Daoy (cell line): ENCODE measurements at regions not wholly inside any gene's neighbourhood (a gene's known extent, or its start where the extent isn't known, plus 50 kb on each side); places are given as distances from the start of the nearest gene placed in this dataset.
A peak's percentile ranks its signal among the peaks of the same experiment; 100 is the strongest.

Experiments used
- DNase-seq: peaks from one replicate; pipeline ENCODE4 v3.0.0-alpha.2; 2015; ENCODE audit warnings: low read depth

- DNase-seq: no peak
Measured at GRCh38 chr12:107347261-107347660, 253.9 kb upstream of the CRY1 start.

GRCh38 chr12:107349008-107349747 lies 255.8 kb upstream of the CRY1 start:
- DNase-seq: peak; percentile 96

GRCh38 chr12:107349839-107350238 lies 256.5 kb upstream of the CRY1 start:
- no peak for DNase-seq

DNA sequence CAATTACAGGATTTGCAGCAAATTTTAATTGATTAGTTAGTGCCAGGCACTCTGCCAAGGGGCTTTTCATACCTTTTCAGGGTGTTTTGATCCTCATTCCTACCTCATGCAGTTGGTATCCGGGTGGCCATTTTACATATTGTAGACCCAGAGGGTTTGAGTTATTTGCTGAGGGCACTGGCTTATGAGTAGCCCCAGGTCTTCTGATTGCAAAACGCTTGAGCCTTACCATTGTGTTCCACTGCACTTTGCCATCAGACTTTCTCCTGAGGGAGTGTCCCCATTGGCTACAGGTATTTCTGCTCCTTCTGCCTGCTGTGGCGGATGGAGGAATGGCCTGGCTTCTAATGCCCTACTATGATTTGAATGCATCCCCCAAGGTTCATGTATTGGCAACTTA lies 257.8 kb upstream of the CRY1 start:
- no peak for DNase-seq

- DNase-seq: no peak
Measured at GRCh38 chr12:107351713-107352112, 258.4 kb upstream of the CRY1 start.

- no peak for DNase-seq
Measured at GRCh38 chr12:107352347-107353081, 259.2 kb upstream of the CRY1 start.

GRCh38 chr12:107353312-107353711 lies 260.0 kb upstream of the CRY1 start:
- no peak for DNase-seq

DNA sequence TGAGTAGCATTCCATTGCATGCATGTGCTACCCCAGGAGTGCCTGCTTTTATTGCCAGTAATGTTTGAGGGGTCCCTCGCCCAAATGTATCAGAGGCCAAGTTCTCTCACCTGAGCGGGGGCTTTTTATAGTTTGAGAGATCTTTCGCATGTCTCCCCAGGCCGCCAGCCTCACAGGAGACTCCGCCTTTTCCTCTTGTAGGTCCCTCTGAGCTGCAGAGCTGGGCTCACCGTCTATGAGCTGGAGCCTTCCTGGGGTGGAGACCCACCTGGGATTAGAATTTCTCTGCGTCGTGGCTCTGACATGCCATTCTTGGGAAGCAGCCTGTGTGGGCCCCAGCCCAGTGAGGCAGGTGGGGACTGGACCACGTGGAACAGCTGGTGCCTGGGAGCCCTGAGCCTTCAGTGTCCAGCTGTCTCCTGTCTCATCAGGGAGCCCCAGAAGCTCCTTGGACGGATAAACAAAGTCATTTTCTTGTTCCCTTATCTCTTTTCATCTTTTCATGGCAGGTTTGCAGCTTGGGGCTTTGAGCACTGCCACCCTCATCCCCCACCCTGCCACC lies 261.7 kb upstream of the CRY1 start:
- DNase-seq: no peak

GRCh38 chr12:107355612-107356011 lies 262.3 kb upstream of the CRY1 start:
- DNase-seq: no peak

- peak; percentile 74 for DNase-seq
Measured at GRCh38 chr12:107356266-107356936, 263.1 kb upstream of the CRY1 start.

- no peak for DNase-seq
Measured at GRCh38 chr12:107356937-107357295, 263.6 kb upstream of the CRY1 start.

DNA sequence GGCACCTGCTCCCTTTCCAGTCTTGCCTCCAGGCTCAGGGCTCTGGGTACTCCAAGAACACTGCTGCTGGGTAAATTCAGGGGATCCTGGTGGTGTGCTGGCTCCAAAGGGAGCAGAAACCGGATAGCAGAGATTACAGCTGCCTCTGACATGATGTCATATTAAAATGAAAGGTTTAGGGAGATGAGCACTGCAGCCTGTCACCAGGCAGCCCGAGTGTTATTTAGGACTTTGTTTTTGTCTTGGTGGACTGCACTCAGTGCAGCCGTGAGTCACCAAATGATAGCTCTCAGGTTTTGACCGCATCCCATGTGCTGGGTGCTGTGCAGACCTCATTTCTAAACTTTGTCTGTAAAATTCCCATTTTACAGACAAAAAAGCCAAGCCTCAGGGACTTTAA lies 266.0 kb upstream of the CRY1 start:
- peak; percentile 92 for DNase-seq

DNA sequence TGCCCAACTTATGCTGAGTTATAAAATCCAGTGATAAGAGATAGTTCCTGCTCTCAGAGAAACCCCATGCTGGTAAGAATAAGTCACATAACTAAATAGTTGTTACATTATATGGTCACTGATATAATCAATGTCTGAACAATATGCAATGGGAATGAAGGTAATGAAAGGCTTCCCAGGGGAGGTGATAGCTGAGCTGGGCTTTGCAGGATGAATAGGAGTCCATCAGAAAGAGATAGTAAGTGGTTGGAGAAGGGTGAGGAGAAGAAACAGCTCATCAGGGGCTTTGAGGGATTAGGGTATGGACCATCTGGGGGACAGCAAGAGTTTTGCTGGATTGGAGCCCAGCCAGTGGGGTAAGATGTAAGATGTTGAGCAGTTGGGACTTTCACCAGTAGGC lies 266.7 kb upstream of the CRY1 start:
- DNase-seq: no peak

DNA sequence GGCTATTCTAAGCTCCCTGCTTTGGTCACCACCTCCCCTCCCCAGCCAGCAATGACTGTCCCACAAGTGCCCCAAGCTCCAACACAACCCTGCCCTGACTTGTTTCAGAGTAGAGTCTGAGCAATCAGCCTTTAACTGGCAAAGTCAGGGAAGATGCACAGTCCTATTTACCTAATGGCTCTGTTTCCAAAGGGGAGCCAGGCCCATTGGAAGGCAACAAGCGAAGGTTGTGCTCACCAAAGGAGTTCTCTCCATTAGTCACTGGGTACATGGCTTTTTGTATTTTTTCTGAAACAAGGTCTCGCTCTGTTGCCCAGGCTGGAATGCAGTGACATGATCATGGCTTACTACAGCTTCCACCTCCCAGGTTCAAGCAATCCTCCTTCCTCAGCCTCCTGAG lies 267.1 kb upstream of the CRY1 start:
- no peak for DNase-seq

- DNase-seq: no peak
Measured at GRCh38 chr12:107361970-107362369, 268.6 kb upstream of the CRY1 start.

- no peak for DNase-seq
Measured at GRCh38 chr12:107362960-107363359, 269.6 kb upstream of the CRY1 start.

DNA sequence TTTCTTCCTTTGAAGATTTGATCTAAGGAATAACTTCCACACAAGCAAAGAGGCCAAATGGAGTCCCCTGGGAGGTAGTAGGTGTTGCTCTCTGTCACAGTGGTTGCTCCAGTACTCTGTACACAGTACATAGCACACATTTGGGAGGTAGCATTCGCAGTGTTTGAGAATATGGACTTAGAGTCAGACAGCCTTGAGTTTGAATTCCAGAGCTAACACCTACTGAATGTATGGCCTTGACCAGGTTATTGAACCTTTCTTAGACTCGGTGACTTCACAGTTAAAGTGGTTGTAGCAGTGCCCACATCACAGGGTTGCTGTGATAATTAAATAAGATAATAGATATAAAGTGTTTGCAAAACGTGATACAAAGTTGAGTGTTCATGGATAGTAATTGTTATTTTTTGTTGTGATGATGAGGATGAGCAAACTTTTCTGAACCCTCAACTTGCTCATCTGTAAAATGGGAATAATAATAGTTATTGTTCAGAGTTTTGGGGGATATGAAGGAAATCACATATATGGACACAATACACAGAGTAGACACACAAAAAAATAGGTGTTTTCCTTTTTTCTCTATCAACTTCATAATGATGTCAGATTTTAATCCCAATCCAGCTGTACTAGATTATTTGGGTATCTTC lies 271.6 kb upstream of the CRY1 start:
- no peak for DNase-seq

DNA sequence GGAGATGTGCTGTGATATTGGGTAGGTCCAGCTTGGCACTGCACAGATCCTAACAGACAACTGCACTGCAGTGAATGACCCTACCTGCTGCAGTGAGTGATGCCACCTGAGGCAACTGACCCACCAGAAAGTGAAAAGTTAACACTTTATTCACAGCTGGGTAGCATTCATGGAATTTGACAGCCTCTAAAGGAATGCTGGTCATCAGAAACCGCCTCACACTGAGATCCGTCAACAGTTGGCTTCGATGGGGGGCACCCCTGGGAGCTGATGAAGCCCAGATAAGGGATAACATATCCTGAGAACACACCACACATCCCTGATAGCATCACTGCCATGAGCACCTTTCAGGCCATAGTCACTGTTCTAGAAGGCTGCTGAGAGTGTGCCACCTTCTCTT lies 272.4 kb upstream of the CRY1 start:
- DNase-seq: no peak

DNA sequence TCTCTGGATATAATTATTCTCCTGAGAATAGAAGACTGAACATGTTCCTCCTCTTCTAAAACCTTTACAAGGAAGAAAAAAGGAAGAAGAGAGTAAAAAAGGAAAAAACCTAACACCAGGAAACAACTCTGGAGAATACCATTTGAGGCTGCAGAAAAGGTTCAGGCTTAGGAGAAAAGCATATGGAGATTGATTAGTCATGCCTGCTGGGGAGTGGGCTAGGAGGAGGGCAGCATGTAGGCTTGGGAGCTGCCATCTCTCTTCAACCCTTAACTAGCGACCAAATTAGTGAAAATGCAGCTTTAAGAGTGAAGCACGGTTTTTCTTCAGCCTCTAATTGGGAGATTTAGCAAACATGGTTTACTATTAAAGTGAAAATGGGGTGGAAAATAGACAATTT lies 273.0 kb upstream of the CRY1 start:
- no peak for DNase-seq

- no peak for DNase-seq
Measured at GRCh38 chr12:107368586-107368985, 275.2 kb upstream of the CRY1 start.

GRCh38 chr12:107369006-107369405 lies 275.7 kb upstream of the CRY1 start:
- no peak for DNase-seq

GRCh38 chr12:107369679-107370078 lies 276.3 kb upstream of the CRY1 start:
- DNase-seq: no peak
